BLaER1 (cell line): ENCODE measurements at regions not wholly inside any gene's neighbourhood (a gene's known extent, or its start where the extent isn't known, plus 50 kb on each side); places are given as distances from the start of the nearest gene placed in this dataset.

Experiments used
- H3K27ac ChIP-seq: shearing (Covaris generic); formaldehyde crosslinking; 2 replicates; pipeline ENCODE4 v1.8.1; 2022
- H3K27me3 ChIP-seq: shearing (Covaris generic); formaldehyde crosslinking; 2 replicates; pipeline ENCODE4 v1.8.1; 2022
- H3K36me3 ChIP-seq: shearing (Covaris generic); formaldehyde crosslinking; 2 replicates; pipeline ENCODE4 v1.8.1; 2022
- H3K4me1 ChIP-seq: shearing (Covaris generic); formaldehyde crosslinking; 2 replicates; pipeline ENCODE4 v1.8.1; 2022
- H3K4me2 ChIP-seq: shearing (Covaris generic); formaldehyde crosslinking; 2 replicates; pipeline ENCODE4 v1.8.1; 2022
- H3K4me3 ChIP-seq: shearing (Covaris generic); formaldehyde crosslinking; 2 replicates; pipeline ENCODE4 v1.8.1; 2022
- H3K9ac ChIP-seq: shearing (Covaris generic); formaldehyde crosslinking; 2 replicates; pipeline ENCODE4 v1.8.1; 2022
- H3K9me3 ChIP-seq: shearing (Covaris generic); formaldehyde crosslinking; 2 replicates; pipeline ENCODE4 v1.8.1; 2022
- H4K20me1 ChIP-seq: shearing (Covaris generic); formaldehyde crosslinking; 2 replicates; pipeline ENCODE4 v1.8.1; 2022
- Cebpa-rat ChIP-seq: shearing (Covaris generic); IDR thresholded peaks from 2 replicates; pipeline ENCODE4 v1.8.1; 2022

DNA sequence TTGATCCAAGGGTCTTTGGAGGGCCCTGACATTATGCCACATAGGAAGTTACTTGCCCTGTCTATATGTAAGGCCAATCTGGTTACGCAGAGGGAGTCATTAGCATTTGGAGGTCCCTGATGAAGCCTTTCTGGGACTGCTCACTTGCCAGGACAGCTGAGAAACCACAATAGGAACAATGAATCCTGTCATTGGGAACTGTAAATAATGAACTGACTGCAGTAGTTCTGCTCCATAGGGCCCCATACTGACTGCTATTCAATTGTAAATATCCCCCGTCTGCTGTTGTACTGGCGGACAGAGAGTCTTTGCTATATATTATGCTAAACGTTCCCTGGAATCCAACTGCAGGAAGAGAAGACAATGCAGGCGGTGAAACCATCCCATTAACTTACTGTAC, 149.4 kb upstream of the DCC start:
- no peaks in the 10 kb centered on the region for H4K20me1 ChIP-seq
- H3K4me3 ChIP-seq = peak overlapping the region; percentile 9; the same call in 1 of the 2 replicates
- H3K9ac ChIP-seq = no peak overlapping the region
- no peaks in the 10 kb centered on the region for H3K27me3 ChIP-seq
- no peaks in the 10 kb centered on the region for H3K36me3 ChIP-seq
- H3K4me1 ChIP-seq = peaks cover 38% of the 10 kb centered on the region
- H3K4me2 ChIP-seq = peak overlapping the region; percentile 61
- H3K27ac ChIP-seq = peak overlapping the region; percentile 50; the same call in 1 of the 2 replicates
- no peak for TF ChIP-seq Cebpa-rat
- no peaks in the 10 kb centered on the region for H3K9me3 ChIP-seq

GRCh38 chr18:52200406-52200805, 139.6 kb upstream of the DCC start:
- no peak overlapping the region for H3K9ac ChIP-seq
- no peaks in the 10 kb centered on the region for H3K4me1 ChIP-seq
- H3K27me3 ChIP-seq = no peaks in the 10 kb centered on the region
- no peak for TF ChIP-seq Cebpa-rat
- no peak overlapping the region for H3K27ac ChIP-seq
- H3K9me3 ChIP-seq = no peaks in the 10 kb centered on the region
- H4K20me1 ChIP-seq = no peaks in the 10 kb centered on the region
- no peaks in the 10 kb centered on the region for H3K36me3 ChIP-seq
- H3K4me2 ChIP-seq = no peak overlapping the region
- H3K4me3 ChIP-seq = no peak overlapping the region

DNA sequence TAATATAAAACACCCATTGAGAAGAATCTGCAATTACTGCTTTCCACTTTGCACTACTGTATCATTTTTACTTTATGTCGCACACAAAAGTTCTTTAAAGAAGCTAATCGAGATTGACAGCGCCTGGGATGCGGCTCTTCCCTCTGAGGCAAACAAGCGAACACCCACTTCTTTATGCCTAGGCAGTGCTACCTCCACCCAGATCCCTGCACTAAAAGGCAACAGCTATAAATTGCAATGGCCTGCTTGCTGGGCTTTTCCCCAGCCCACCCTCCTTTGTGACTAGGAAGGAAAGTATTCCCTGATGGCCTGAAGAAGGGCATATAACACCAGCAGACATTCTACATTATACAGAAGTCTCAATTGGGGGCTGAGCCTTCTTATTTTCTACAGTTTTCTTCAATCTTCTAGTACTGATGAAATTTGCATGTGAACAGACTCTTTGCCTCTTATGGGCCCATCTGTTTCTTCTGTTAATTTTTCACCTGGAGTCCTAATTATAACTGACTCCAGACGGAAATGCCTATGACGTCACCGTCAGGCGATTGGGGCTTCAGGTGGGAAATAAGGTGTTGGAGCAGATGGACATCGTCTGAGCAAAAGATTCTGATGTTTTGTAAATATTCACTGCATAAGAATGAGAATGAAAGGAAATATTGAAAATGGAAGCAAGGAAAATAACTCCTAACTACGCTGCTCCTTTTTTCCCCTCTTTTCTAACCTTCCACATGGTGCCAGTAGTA, 138.9 kb upstream of the DCC start:
- H3K4me2 ChIP-seq = no peak overlapping the region
- no peaks in the 10 kb centered on the region for H3K36me3 ChIP-seq
- no peaks in the 10 kb centered on the region for H3K27me3 ChIP-seq
- H4K20me1 ChIP-seq = no peaks in the 10 kb centered on the region
- H3K4me3 ChIP-seq = no peak overlapping the region
- no peak overlapping the region for H3K27ac ChIP-seq
- H3K9ac ChIP-seq = no peak overlapping the region
- no peak for TF ChIP-seq Cebpa-rat
- no peaks in the 10 kb centered on the region for H3K9me3 ChIP-seq
- H3K4me1 ChIP-seq = no peaks in the 10 kb centered on the region

GRCh38 chr18:52208646-52209045, 131.4 kb upstream of the DCC start:
- H3K4me3 ChIP-seq = no peak overlapping the region
- H3K27me3 ChIP-seq = no peaks in the 10 kb centered on the region
- H3K9ac ChIP-seq = no peak overlapping the region
- no peak overlapping the region for H3K4me2 ChIP-seq
- H3K4me1 ChIP-seq = no peaks in the 10 kb centered on the region
- no peaks in the 10 kb centered on the region for H3K36me3 ChIP-seq
- no peaks in the 10 kb centered on the region for H3K9me3 ChIP-seq
- H4K20me1 ChIP-seq = no peaks in the 10 kb centered on the region
- TF ChIP-seq Cebpa-rat = no peak
- no peak overlapping the region for H3K27ac ChIP-seq

GRCh38 chr18:52216109-52216508, 123.9 kb upstream of the DCC start:
- Histone ChIP-seq H4K20me1 (no peaks in the 10 kb centered on the region), H3K4me3 (no peak overlapping the region), H3K9ac (no peak overlapping the region), H3K27ac (no peak overlapping the region), H3K4me2 (no peak overlapping the region), H3K9me3 (no peaks in the 10 kb centered on the region), H3K4me1 (peaks cover 8% of the 10 kb centered on the region), H3K36me3 (no peaks in the 10 kb centered on the region), H3K27me3 (no peaks in the 10 kb centered on the region)
- TF ChIP-seq Cebpa-rat = no peak

- Histone ChIP-seq H3K4me1 (peaks cover 8% of the 10 kb centered on the region), H3K4me3 (no peak overlapping the region), H3K9ac (no peak overlapping the region), H3K4me2 (no peak overlapping the region), H3K27ac (no peak overlapping the region), H3K27me3 (no peaks in the 10 kb centered on the region), H3K36me3 (no peaks in the 10 kb centered on the region), H3K9me3 (no peaks in the 10 kb centered on the region), H4K20me1 (no peaks in the 10 kb centered on the region)
- TF ChIP-seq Cebpa-rat = no peak
Measured at GRCh38 chr18:52216666-52217065, 123.3 kb upstream of the DCC start.

DNA sequence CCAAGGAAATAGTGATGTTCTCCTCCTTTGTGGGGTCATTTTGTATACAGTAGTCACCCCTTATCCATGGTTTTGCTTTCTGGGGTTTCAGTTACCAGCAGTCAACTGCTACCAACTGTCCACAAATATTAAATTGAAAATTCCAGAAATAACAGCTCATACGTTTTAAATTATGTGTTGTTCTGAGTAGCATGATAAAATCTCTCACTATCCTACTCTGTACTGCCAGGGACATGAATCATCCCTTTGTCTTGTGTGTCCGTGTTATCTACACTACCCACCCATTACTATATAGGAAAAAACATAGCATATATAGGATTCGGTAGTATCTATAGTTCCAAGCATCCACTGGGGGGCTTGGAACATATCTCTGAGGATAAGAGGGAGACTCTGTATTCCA, 120.9 kb upstream of the DCC start:
- Histone ChIP-seq H3K36me3 (no peaks in the 10 kb centered on the region), H3K4me1 (peaks cover 14% of the 10 kb centered on the region), H4K20me1 (no peaks in the 10 kb centered on the region), H3K27ac (no peak overlapping the region), H3K9ac (no peak overlapping the region), H3K27me3 (no peaks in the 10 kb centered on the region), H3K4me2 (no peak overlapping the region), H3K4me3 (no peak overlapping the region), H3K9me3 (no peaks in the 10 kb centered on the region)
- no peak for TF ChIP-seq Cebpa-rat

DNA sequence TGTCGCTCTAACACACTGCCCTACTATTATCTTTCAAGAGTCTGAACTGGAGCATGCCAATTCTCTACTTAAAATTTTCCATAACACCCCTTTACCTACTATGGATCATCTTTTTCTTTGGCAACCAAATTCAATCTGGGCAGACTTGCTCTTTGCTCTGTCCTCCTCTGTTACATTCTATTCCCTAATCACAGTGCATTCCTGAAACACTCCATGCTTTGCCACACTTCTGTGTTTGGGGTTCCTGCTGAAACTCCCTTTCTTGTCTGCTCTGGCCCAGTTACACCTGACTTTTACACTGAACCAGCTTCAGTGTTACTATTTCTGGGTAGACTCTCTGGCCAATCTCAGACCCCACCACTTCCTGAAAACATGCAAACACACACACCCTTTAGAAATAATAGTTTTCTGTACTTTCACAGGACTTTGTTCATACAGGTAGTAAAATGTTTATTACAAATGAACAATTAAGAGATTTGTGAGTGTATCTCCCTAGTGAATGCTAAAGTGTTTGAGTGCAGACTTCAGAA, 119.9 kb upstream of the DCC start:
- TF ChIP-seq Cebpa-rat = no peak
- Histone ChIP-seq H3K4me1 (peaks cover 24% of the 10 kb centered on the region), H3K9ac (no peak overlapping the region), H3K9me3 (no peaks in the 10 kb centered on the region), H4K20me1 (no peaks in the 10 kb centered on the region), H3K4me3 (no peak overlapping the region), H3K4me2 (peak overlapping the region; percentile 27), H3K36me3 (no peaks in the 10 kb centered on the region), H3K27ac (no peak overlapping the region), H3K27me3 (no peaks in the 10 kb centered on the region)

DNA sequence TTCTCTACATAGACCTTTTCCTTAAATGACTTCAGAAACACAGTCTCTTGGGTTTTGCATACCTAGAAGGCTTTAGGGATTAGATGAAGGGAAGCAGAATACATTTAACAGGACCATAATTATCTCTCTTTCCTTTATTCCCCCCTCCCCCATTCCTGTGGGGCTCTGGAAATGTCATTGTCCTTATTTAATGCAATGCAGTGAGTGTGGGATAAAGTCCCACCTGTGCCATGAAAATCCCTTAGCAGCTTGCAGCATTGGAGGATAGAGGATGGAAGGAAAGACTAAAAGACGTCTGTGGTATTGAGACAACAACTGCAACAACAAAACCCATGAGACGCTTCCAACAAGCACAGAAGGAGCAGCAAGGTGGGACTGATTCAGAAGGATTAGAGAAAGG, 117.8 kb upstream of the DCC start:
- H4K20me1 ChIP-seq = no peaks in the 10 kb centered on the region
- H3K4me3 ChIP-seq = no peak overlapping the region
- TF ChIP-seq Cebpa-rat = no peak
- H3K36me3 ChIP-seq = no peaks in the 10 kb centered on the region
- peaks cover 41% of the 10 kb centered on the region for H3K4me1 ChIP-seq
- H3K27me3 ChIP-seq = no peaks in the 10 kb centered on the region
- H3K9ac ChIP-seq = no peak overlapping the region
- no peaks in the 10 kb centered on the region for H3K9me3 ChIP-seq
- H3K4me2 ChIP-seq = no peak overlapping the region
- H3K27ac ChIP-seq = no peak overlapping the region

GRCh38 chr18:52227536-52227935, 112.5 kb upstream of the DCC start:
- Histone ChIP-seq H3K4me1 (peaks cover 33% of the 10 kb centered on the region), H3K27me3 (no peaks in the 10 kb centered on the region), H3K27ac (no peak overlapping the region), H3K9me3 (no peaks in the 10 kb centered on the region), H3K4me2 (no peak overlapping the region), H3K36me3 (no peaks in the 10 kb centered on the region), H4K20me1 (no peaks in the 10 kb centered on the region), H3K9ac (no peak overlapping the region), H3K4me3 (no peak overlapping the region)
- TF ChIP-seq Cebpa-rat = no peak
